ENCODE measurements at regions not wholly inside any gene's neighbourhood (a gene's known extent, or its start where the extent isn't known, plus 50 kb on each side); places are given as distances from the start of the nearest gene placed in this dataset.
"Not testable (repeated sequence)": the region's sequence is repeated elsewhere in the genome, so short reads cannot be mapped to it uniquely, and the experiment has no call there.

DNA sequence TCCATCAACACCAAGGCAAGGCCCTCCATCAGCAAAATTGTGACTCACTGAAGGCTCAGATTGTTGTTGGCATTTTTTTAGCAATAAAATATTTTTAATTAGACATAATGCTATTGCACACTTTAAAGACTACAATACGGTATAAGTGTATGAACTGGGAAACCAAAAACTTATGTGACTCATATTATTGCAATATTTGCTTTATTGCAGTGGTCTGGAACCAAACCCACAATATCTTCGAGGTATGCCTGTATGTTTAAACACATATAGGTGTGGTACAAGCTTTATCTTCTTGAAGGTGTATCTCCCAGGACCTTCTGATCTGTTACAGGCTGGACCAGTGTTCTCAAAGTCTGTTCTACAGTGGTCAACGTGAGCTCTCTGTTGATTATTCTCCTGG, 142.3 kb upstream of the FNDC3A start:
- intact Hi-C loops (cut with DNase I): no loop called here
- H3K27me3 ChIP-seq: no peaks in the 10 kb centered on the region
- no peak overlapping the region for H3K27ac ChIP-seq
- no peak for TF ChIP-seq POLR2A (IDR thresholded peaks at IDR 0.05)
- TF ChIP-seq, protein P1, sequence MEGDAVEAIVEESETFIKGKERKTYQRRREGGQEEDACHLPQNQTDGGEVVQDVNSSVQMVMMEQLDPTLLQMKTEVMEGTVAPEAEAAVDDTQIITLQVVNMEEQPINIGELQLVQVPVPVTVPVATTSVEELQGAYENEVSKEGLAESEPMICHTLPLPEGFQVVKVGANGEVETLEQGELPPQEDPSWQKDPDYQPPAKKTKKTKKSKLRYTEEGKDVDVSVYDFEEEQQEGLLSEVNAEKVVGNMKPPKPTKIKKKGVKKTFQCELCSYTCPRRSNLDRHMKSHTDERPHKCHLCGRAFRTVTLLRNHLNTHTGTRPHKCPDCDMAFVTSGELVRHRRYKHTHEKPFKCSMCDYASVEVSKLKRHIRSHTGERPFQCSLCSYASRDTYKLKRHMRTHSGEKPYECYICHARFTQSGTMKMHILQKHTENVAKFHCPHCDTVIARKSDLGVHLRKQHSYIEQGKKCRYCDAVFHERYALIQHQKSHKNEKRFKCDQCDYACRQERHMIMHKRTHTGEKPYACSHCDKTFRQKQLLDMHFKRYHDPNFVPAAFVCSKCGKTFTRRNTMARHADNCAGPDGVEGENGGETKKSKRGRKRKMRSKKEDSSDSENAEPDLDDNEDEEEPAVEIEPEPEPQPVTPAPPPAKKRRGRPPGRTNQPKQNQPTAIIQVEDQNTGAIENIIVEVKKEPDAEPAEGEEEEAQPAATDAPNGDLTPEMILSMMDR (IDR thresholded peaks at IDR 0.05): no peak
- 44 to 55% methylated on average over 3 of the region's 3 CpGs for WGBS, 2 donors
- H3K36me3 ChIP-seq: no peaks in the 10 kb centered on the region
- no peak for DNase-seq
- peaks cover 0 to 10% (median 8%) of the 10 kb centered on the region in 3 donors for H3K9me3 ChIP-seq
- H3K4me3 ChIP-seq: no peak overlapping the region
- H3K4me1 ChIP-seq: no peaks in the 10 kb centered on the region

DNA sequence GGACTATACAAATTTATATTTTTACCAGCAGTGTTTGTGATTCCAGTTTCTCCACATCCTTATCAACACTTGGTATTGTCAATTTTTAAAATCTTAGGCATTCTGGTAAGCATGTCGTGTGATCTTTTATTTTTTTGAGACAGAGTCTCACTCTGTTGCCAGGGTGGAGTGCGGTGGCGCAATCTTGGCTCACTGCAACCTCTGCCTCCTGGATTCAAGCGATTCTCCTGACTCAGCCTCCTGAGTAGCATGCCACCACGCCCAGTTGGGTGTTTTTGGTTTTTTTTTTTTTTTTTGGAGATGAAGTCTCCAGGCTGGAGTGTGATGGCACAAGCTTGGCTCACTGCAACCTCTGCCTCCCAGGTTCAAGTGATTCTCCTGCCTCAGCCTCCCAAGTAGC, 140.4 kb upstream of the FNDC3A start:
- H3K36me3 ChIP-seq; H3K4me3 ChIP-seq; intact Hi-C loops (cut with DNase I); H3K4me1 ChIP-seq; H3K27ac ChIP-seq; H3K9me3 ChIP-seq; H3K27me3 ChIP-seq; DNase-seq: not testable (repeated sequence)
- WGBS, 2 donors: 70 to 83% methylated on average over 5 of the region's 5 CpGs

DNA sequence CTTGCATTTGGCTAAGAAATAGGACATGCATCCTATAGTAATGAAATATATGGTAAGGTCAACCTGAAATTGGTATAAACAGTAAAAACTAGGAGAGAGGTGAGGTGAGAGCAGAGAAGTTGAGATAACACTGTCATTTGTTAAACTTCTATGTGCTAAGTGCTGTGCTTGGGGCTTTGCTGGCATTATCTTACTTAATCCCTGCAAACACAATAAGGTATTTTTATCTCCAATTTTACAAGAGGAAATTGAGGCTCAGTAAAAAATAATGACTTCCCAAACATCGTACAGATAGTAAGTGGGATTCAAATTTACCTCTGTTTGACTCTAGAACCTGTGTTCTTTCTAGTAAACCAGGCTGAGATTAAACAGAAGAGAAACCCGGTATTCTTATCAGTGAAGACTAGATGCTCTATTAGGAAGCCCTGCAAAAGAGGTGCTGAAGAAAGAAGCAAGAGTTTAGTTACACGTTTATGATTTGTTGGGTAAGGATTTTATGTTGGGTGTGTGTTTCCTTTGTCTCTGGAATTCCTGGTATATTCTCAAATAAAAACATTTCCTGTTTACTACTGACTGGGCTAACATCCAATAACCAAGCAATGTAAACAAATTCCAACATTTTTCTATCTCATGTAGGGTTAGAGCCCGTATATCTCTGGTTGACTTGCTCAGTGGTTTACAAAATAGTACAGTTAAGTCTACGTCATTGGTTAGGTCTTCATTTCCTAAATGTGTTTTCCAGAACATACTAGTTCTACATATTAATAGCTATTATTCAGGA, 137.3 kb upstream of the FNDC3A start:
- no peak for TF ChIP-seq POLR2A (IDR thresholded peaks at IDR 0.05)
- TF ChIP-seq, protein P1 (IDR thresholded peaks at IDR 0.05): no peak
- no peaks in the 10 kb centered on the region for H3K27me3 ChIP-seq
- WGBS, 2 donors: 26 to 45% methylated on average over 5 of the region's 5 CpGs
- no peaks in the 10 kb centered on the region for H3K36me3 ChIP-seq
- DNase-seq: no peak
- peaks cover 0 to 10% (median 8%) of the 10 kb centered on the region in 3 donors for H3K9me3 ChIP-seq
- no peaks in the 10 kb centered on the region for H3K4me1 ChIP-seq
- no peak overlapping the region for H3K4me3 ChIP-seq
- H3K27ac ChIP-seq: no peak overlapping the region
- intact Hi-C loops (cut with DNase I): no loop called here

DNA sequence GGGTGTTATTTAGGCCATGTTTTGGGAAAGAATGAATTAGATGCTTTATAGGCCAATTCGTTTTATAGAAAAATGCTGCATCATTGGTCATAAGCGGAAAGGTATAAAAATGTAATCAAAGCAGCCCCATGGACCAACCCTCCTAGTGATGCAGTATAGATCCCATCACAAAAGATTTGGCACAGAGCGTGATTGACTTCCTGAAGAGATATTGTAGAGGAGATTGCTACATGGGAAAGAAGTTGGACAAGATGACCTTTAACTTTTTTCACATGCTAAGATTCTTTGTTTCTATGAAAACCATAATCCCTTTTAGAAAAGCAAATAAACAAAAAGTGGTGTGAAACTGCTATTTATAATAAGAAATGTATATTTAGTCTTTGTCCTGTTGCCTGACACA, 136.5 kb upstream of the FNDC3A start:
- peaks cover 0 to 10% (median 6%) of the 10 kb centered on the region in 3 donors for H3K9me3 ChIP-seq
- H3K4me1 ChIP-seq: no peaks in the 10 kb centered on the region
- no peak for DNase-seq
- H3K36me3 ChIP-seq: no peaks in the 10 kb centered on the region
- H3K4me3 ChIP-seq: no peak overlapping the region
- intact Hi-C loops (cut with DNase I): no loop called here
- no peak for TF ChIP-seq POLR2A (IDR thresholded peaks at IDR 0.05)
- TF ChIP-seq, protein P1 (IDR thresholded peaks at IDR 0.05): no peak
- no peak overlapping the region for H3K27ac ChIP-seq
- no peaks in the 10 kb centered on the region for H3K27me3 ChIP-seq
- 82% methylated on average over 3 of the region's 3 CpGs for WGBS, 2 donors

DNA sequence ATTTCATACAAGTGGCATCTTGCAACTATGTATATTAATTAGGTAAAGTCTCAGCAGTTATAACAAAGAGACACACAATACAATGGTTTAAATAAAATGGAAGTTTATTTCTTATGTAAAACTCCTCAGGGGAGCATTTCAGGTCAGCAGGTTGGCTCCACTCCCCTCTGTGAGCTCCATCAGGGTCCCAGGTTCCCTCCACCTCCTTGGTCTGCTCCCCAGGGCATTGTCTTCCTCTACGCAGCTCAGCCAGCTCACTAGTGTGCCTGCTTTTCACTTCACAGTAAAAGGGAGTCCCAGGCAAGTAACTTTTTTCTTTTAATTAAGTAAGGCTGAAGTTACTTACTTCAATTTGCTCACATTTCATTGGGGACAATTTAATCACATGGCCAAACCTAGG, 135.3 kb upstream of the FNDC3A start:
- no peaks in the 10 kb centered on the region for H3K36me3 ChIP-seq
- 71 to 95% methylated on average over 1 of the region's 1 CpG for WGBS, 2 donors
- no peak for DNase-seq
- TF ChIP-seq, protein P1 (IDR thresholded peaks at IDR 0.05): no peak
- no peak for TF ChIP-seq POLR2A (IDR thresholded peaks at IDR 0.05)
- H3K4me1 ChIP-seq: no peaks in the 10 kb centered on the region
- no peaks in the 10 kb centered on the region for H3K27me3 ChIP-seq
- peaks cover 0 to 1% (median under 1%) of the 10 kb centered on the region in 3 donors for H3K9me3 ChIP-seq
- H3K4me3 ChIP-seq: no peak overlapping the region
- H3K27ac ChIP-seq: no peak overlapping the region
- intact Hi-C loops (cut with DNase I): no loop called here

DNA sequence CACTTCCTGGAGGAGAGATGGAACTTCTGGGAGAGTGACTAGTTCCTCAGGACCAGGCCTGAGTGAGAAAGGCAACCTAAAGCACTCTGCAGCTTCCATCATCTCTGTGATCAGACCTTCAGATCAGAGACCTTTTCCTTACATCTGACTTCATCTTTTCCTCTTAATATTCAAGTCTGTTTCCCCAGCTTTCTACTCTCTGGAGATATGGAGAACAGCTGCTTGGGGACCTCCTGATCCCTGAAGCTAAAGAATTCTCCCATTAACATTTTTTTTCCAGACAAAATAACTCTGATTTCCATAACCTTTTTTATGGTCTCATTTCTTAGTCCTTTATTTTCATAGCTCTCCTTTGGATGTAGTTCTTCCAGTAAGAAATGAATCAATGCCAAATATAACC, 133.4 kb upstream of the FNDC3A start:
- Histone ChIP-seq H3K9me3 (no peaks in the 10 kb centered on the region), H3K4me1 (no peaks in the 10 kb centered on the region)
- intact Hi-C loops (cut with DNase I): no loop called here

More for the DNA sequence above, 133.4 kb upstream of the FNDC3A start:
- Histone ChIP-seq H3K27me3 (no peaks in the 10 kb centered on the region), H3K36me3 (no peaks in the 10 kb centered on the region), H3K4me3 (no peak overlapping the region), H3K27ac (no peak overlapping the region)
- DNase-seq: no peak
- TF ChIP-seq POLR2A (IDR thresholded peaks at IDR 0.05): no peak
- TF ChIP-seq, protein P1 (IDR thresholded peaks at IDR 0.05): no peak
